Stimulated activated CD4-positive, alpha-beta T cell treated with anti-CD3 and anti-CD28 coated beads, Interleukin-1b, Interleukin-23, amount 100 ng/mL, for 48 hours (primary cell): ENCODE measurements at regions not wholly inside any gene's neighbourhood (a gene's known extent, or its start where the extent isn't known, plus 50 kb on each side); places are given as distances from the start of the nearest gene placed in this dataset.

Source experiments
- DNase-seq: peaks from one replicate; pipeline ENCODE4 v3.0.0-alpha.2; 2020

DNA sequence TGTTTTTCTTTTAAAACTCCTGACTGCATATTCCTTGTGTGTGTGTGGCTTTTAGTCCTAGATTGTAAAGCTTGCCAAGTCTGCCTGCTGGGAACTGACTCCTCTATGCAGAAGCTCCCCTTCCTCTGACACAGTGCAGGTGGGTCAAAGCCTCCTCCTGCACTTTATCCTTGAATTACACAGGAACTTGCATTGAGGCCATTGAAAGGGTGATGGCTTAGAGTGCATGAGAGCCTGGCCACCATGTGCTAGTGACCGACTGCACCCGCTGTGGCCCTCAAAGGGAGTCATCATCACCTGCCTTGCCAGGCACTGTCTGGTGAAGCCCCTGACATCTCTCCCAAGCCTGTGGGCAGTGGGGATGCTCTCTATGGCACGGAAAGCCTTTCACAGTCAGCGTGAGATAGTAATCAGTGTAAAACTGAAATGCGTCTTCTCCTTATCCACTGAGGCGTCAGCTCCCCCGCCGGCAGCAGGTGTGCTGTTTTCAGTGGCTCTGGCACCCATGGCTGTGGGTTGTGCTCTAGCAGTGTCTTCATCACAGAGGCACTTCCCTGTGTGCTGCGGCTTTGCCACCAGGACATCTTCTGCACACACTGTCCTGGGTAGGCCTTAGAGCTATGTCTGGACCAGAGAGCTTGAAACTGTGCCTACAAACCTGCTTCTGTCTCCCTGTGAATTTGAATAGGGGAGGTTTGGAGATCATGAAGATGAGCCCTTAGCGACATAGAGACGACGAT, 87.9 kb downstream of the THBS2 start:
- DNase-seq, result no peak

DNA sequence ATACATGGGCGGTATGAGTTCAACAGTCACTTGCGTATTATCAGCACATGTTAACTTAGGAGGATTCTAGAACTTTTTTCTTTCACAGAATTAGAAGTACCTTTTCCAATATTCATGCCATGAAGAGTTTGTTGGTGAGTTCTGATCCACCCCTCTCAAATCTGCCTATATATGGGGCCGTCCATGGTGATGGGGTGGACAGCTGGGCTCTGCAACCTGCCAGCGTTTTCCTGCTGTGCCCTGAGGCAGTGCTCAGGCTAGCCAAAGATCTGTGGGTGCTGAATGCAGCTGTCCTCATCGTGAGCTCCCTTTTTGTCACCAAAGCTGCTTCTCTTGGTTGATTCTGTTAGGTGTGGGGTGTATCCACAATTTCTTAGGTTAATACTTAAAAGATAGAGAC, 88.7 kb downstream of the THBS2 start:
- DNase-seq, result no peak

DNA sequence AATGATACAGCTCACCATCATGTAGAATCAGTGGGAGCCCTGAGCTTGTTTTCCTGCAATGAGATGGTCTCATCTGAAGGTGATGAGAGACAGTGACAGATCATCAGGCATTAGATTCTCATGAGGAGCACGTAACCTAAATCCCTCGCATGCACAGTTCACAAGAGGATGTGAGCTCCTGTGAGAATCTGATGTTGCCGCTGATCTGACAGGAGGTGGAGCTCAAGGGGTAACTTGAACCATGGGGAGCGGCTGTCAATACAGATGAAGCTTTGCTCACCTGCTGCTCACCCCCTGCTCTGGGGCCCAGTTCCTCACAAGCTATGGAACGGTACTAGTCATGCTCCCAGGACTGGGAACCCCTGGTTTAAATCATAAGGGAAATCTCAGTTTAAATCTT, 89.2 kb downstream of the THBS2 start:
- DNase-seq, result no peak

DNA sequence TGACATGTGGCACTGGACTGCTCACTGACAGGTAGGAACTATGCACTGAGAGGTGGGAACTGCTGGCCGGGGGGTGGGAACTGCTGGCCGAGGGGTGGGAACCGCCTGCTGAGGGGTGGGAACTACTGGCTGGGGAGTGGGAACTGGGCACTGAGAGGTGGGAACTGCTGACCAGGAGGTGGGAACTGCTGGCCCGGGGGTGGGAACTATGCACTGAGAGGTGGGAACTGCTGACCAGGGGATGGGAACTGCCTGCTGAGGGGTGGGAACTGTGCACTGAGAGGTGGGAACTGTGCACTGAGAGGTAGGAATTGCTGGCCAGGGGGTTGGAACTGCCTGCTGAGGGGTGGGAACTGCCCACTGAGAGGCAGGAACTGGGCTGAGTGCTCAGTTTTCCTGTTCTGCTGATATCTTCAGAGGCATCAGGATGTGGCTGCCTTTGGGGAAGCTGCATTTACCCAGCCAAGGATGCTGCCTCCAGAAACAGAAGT, 90.2 kb downstream of the THBS2 start:
- DNase-seq, result no peak

DNA sequence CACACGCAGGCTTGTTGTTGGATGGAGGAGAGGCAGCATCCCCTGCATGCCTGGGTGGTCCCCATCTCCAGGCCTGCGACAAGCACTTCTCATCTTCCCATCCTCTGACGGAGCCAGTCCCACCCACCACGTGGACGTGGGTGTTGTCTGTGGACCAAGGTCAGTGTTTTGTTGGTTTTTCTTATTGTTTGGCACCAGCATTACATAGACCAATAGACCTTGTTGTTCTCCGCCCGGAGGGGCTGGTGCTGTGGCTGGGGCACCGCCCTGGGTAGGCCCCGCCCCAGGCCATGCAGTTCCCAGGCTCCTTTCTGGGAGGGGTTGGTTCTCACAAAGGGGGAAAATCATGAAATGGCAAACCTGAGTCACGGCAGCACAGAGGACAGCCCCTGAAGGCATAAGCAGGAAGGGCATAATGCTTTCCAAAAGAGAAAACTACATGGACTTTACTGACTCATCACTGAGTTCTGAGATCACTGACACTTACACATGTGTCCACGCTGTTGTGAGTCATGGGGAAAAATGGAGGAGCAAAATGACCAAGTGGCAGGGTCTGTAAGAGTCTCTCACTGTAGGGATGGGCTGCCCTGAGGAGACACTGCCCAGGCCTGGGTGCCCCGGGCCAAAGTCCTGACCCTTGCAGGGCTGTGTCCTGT, 90.8 kb downstream of the THBS2 start:
- peak; percentile 19 for DNase-seq

DNA sequence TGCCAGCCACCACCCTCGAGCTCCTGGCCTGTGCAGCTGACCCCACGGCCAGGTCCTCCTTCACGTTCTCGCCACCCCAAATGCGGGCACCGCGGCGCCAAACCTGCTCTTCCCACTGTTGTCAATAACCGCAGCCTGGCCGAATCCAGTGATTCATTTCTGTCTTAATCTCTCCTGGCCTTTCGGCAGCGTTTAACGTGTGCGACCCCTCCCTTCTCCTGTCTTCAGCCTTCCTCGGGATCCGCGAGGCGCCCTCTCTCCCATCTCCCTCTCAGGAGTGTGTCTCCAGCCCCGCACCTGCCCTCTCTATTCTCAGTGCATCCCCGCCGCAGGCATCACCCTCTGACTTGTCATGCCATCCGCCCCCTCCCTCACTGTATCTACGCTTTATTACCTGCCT, 91.4 kb downstream of the THBS2 start:
- DNase-seq, result no peak

DNA sequence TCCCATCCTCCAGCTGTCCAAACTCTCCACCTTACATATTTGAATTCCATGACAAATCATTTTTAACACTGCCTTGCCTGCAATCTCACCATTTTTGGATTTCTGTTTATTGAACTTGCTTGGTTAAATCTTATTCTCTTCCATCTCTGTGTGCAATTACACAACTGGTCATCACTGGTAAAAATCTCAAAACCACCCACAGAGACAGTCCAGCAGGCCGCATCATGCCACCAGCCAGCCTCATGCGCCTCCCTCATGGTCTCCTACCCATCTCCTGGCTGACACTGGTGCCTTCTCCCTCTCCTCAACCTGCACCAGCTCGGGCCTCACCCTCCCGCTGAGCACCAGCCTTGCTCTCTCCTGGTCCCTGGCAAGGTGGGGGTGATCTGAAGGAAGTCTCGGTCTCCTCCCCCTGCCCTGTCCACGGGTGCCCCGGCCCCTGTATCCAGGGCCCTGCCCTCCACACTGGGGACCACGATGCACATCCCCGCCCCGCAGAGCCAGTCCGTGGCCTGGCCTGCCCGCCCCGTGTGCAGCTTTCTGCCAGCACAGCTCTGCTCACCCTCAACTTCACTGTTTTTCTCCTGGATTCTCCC, 92.0 kb downstream of the THBS2 start:
- DNase-seq, result no peak

DNA sequence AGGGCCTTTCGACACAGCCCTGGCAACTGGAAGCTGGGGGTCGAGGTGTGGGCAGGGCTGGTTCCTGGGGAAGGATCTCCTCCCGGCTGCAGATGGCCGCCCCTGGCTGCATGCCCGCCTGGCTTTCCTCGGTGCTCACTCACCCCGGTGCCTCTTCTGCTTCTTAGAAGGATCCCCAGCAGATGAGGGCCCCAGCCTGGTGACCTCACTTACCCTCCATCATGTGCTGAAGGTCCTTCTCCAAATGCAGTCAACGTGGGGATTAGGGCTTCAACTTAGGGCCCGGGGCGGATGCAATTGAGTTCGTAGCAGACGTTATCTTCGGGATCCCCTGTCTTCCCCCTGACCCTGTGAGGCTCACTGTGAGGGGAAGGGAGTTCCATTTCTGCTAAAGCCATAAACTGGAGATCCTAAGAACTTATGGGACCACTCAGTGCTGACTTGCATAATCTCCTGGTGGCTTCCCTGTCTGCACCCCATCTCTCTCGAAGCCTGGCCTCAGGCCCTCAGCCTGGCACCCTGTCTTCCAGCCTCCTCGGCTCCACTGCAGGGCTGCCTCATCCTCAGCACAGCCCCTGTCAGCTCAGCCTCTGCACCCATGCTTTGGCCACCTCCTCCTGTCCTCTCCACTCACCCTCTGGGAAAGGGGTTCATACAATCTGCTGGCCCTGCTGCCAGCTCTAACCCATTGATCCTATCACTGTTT, 92.6 kb downstream of the THBS2 start:
- DNase-seq, result no peak

DNA sequence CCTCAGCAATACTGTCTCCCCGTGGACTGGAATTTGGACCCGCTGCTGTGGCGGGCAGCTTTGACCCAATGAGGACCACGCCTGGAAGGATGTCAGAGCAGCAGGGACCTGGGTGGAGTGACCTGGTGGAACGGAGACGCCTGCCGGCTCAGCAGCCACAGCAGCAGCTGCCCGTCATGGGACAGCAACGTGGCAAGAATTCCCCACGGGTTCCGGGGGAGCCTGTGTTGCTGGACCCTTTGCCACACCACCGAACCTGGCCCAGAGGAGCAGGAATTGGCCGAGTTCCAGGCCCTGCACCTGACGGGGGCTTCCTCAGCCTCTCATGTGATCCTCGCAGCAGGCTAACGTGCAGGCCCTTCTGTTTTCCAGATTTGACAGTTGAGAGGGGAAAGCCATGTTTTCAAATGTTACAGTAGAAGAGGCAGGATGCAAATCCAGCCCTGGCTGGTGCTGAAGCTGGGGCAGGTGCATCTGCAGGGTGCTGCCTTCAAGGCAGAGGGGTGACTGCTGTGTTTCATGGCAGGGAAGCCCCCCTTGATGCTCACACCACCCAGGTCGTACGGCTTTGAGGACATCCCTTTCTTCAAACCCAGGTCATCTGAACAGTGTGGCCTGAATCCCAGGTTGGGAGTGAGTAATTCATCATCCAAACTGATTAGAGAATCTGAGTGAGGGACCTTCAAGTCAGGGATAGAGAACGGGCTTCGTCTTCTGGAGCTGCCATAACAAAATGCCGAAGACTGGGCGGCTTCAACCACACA, 93.4 kb downstream of the THBS2 start:
- DNase-seq, result no peak

DNA sequence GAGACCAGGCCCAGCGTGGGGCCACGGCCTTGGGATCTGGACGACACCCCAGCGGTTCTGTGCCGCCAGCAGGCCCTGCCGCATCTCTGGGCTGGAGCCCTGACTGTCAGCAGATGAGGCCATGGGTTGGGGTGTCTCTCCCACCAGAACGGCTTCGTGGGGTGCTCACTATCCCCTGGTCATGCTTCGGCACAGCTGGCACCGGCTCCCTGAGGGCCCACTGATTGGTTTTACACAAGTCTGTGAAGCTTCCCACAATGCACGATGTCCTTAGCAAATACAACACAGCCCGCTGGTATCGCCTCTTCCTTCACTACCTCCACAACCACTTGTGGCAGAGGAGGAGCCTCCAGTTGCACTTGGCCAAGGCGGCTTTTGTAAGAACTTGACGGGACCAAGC, 94.3 kb downstream of the THBS2 start:
- DNase-seq, result no peak

DNA sequence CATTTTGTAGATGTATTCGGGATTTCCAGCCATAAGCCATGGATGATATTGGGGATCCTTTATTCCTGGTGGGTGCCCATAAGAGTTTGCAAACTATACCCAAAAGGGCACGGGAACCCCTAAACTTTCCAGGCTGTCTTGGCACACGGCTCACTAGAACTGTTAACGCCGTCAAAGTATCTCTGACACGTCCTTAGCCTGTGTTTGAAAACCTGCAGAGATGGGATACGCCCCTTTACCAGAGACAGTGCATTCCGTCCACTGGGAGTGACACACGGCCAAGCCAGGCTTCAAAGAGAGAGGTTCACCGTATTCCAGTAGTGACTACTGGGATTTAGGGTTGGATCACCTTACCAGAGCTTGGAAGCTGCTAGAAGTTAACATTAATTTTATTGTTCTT, 95.0 kb downstream of the THBS2 start:
- no peak for DNase-seq

DNA sequence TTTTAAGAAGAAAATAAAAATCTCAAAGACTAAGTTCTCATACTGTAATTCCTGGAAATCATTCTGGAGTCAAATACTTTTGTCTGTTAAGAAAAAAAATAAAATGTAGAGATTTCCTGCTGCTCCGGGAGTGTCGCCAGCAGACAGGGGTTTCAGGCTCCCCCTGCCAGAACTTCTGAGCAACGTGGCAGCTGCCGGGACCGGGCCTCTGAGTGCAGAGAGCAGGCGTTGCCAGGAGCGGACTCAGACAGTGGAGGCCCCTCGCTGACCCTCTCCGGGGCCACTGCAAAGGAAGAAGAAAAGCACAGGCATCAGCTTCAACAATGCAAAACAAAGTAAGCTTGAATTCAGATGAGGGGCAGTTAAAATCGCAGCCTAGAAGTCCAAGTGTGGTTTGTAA, 95.5 kb downstream of the THBS2 start:
- DNase-seq, result no peak

DNA sequence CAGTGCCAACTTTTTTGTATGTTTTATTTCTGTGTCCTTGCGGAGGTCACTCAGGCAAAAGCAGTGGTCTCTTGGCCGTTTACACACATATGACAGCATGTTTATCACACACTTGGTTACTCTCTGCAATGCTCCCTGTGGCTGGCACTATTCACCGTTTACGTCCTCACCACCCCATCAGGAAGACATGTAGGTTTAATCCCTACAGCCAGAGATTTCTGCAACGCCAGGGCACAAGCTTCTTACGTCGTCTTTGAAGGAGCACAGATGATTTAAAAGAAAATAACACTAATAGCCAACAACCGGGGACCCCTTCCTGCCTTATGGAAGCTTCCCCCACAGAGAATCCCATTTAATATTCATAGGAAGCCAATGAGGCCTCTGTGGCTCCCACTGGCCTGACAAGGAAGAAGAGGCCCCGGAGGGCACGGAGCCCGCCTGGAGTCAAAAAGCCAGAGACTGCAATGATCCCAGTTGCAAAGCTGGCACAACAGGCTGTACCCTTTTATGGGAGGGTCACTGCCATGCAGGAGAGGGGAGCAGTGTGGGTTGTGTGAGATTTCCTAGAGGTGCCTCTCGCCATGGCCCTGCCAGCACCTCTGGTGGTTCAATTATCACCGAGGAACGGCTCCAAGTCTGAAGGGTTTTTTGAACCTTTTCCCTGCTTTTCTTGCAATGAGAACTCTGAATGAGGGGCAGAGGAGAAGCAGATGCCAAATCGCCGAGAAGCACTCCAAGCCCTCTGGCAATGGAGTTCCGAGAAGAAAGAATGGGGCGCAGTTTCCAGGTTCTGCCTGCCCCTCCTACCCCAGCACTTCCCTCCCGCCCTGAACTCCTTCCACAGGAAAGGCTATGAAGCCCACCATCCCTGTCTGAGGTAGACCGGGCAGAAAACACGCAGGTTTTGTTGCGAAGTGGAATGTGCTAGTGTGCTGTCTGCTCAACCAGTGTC, 96.2 kb downstream of the THBS2 start:
- no peak for DNase-seq

DNA sequence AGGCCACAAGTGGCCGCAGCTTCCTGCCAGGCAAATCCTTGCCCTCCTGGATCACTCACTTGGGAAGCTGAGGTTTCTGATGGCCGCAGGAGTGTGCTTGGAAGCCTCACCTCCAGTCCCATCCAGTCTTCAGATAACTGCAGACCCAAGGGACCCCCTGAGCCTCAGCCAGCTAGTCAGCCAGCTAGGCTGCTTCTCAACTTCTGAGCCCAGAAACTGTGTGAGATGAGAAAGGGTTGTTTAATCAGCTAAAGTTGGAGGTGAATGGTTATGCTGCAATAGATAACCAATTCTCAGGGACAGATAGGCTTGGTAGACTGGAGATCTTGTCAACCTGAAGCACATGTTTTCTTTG, 96.9 kb downstream of the THBS2 start:
- no peak for DNase-seq

DNA sequence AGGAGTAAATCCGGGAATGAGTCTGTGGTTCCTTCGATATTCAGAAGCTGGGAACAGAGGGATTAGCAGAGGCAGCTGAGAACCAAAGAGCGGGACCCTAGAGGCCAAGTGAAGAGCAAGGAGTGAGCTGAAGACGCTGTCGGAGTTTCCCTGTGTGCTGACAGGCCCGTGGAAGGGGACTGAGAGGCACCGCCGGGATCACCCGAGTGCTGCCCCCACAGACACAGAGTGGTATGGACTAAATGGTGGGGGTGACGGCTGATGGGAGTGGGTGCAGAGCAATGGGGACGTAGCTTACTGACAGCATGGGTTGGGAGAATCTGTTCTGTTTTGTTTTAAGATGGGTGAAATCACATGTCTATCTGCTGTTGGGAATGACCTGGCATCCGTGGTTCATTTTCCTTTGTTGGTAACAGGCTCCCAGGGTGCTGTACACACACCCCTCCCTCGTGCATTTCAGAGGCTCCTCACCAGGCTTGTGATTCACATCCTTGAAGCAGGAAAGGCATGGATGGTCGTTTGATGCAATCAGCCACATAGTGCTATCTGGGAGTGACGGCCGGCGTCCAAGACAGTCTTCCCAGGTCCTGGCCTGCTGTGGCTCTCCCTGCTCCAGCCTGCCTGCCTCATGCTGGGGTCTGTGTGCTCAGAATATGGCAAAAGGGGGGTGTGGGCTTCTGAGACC, 97.4 kb downstream of the THBS2 start:
- DNase-seq, result no peak

DNA sequence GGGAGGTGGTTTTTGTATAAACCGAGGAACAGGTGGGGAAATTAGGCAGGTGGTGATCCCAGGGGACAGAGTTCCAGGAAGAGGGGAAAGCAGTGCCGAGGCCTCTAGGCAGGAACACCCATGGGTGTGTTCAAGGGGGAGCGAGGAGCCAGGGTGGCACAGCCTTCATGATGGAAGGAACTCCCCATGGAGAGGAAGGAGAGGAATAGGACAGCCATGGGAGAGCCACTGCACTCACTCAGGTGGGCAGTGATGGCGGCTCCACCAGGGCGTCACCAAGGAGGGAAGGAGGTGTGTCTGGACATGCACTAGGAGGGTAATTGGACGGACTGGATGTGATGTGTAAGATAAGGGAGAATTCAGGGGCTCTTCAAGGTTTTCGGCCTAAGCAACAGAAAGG, 98.2 kb downstream of the THBS2 start:
- no peak for DNase-seq

DNA sequence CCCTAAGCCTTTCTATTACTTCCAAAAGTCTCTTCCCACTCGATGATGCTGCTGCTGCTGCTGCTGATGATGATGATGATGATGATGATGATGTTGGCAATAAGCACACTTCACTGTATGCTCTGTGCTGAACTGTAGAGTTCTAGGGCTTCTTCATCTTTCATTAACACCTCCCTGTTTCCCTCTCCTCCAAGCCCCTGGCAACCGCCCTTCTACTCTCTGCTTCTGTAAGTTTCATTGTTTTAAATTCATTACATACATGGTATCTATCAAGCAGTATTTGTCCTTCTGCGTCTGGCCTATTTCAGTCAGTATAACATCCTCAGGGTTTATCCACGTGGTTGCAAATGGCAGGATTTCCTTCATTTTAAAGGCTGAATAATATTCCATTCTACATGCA, 100.2 kb downstream of the THBS2 start:
- DNase-seq, result no peak

DNA sequence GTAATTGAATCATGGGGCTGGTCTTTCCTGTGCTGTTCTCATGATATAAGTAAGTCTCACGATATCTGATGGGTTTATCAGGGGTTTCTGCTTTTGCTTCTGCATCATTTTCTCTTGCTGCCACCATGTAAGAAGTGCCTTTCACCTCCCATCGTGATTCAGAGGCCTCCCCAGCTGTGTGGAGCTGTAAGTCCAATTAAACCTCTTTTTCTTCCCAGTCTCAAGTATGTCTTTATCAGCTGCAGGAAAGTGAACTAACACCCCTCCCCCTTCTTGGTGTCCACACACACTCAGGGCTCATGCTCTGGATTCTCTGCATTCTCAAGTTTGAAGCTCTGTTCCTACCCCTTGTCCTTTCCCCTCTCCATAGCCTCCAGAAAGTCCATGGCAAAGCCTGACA, 107.1 kb downstream of the THBS2 start:
- DNase-seq, result no peak

DNA sequence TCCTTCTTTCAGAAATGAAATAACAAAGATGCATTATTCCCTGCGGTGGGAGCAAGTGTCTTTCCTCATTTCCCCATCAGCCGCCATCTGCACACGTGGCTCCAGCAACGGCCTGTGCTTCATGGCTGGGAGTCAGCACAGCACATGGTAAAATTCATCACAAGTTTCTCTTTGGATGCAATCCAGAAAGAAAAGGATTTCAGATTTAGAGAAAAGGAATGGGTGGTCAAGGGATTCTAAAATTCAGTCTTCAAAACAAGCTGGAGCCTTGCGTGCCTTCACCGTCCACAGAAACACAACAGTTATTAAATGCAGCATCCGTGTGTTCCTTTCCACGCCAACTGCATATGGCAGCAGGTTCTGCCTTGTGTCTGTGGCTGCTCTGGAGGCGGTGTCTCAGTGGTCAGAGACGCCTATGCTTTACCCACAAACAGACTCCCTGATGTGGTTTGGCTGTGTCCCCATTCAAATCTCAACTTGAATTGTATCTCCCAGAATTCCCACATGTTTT, 107.6 kb downstream of the THBS2 start:
- DNase-seq, result no peak

DNA sequence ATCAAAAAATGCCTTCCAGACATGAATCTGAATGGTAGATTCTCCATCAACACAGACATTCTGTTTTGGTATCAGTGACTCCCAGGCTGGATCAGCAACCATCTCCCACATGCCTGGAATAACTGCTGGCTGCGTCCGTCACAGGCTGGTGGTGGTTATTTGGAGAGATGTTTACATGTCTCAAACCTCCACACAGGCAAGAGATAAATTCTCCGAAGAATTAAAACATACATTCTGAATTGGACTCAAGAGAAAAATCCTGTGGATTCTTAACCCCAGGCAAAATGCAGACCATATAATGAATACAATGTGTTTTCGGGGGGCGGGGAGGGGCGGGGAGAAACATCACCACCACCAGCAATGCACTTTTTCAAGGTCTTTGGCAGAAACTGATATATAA, 108.2 kb downstream of the THBS2 start:
- no peak for DNase-seq

DNA sequence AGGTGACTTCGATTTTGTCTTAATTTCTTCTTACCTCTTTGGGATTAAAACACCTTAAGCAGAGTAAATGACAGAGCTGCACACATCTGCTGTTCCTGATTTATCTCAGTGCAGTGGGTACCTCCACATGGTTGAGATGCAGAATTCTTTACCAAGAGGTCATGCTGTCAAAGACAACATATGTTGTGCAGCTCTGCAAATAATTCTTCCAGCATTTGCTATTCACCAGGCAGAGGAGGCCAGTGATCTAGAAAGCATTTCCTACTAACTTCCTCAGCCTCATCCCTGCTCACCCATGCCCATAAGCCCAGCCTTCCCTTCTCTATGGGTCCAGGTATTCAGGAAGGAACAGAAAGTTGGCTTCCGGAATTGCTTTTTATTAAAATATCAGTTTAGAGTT, 109.3 kb downstream of the THBS2 start:
- no peak for DNase-seq
